ENCODE measurements at regions not wholly inside any gene's neighbourhood (a gene's known extent, or its start where the extent isn't known, plus 50 kb on each side); places are given as distances from the start of the nearest gene placed in this dataset.

DNA sequence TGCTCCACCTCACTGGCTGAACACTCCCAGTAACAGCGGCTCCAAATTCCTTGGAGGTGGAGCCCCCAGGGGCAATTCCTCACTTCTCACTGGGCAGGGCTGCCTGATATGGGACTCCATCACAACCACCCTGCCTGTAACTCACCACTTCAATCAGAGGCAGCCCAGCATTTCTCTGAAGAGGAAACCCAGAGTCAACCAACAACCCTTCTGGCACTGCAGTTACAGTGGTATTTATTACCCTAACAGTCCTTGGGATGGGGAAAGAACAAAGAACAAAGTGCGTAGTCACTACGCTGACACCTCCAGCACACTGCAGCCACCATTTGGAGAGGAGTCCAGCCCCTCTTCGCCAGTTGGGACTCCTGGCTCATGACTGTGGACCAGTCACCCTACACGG is 85.7 kb upstream of the GALNT13 start:
- Histone ChIP-seq H4K20me1 (ENCODE audit: control insufficient read depth, insufficient read depth, insufficient read length) (no peaks in the 10 kb centered on the region), H3K9me3 (ENCODE audit: control insufficient read depth, low read depth, low read length) (no peaks in the 10 kb centered on the region), H2BK120ac (ENCODE audit: low read depth, low read length, poor library complexity, severe bottlenecking) (no peak overlapping the region), H3K27me3 (ENCODE audit: insufficient read depth, low read length) (no peaks in the 10 kb centered on the region), H4K8ac (replicated peaks; ENCODE audit: insufficient read length, low read depth, low read length) (no peak overlapping the region), H2BK20ac (ENCODE audit: low read depth, low read length, poor library complexity, severe bottlenecking) (no peak overlapping the region), H3K79me1 (ENCODE audit: insufficient read depth, low read depth, low read length, poor library complexity, severe bottlenecking) (no peaks in the 10 kb centered on the region), H2BK5ac (ENCODE audit: insufficient read length, low read length) (no peak overlapping the region), H4K91ac (ENCODE audit: insufficient read length, low read depth, low read length) (no peak overlapping the region), H3K14ac (ENCODE audit: insufficient read depth, low read length) (no peak overlapping the region), H3K9ac (ENCODE audit: extremely low read depth, insufficient read length, low read length) (no peak overlapping the region), H3K4me2 (ENCODE audit: insufficient read depth, insufficient read length, low read length) (no peak overlapping the region), H3K27ac (ENCODE audit: insufficient read length, low read depth, low read length) (no peak overlapping the region), H3K4me1 (ENCODE audit: insufficient read depth, low read length) (no peaks in the 10 kb centered on the region), H2AK5ac (ENCODE audit: insufficient read length, low read length) (no peak overlapping the region), H3K56ac (ENCODE audit: insufficient read length, low read depth, low read length) (no peak overlapping the region), H3K23me2 (ENCODE audit: insufficient read length, low read depth, low read length, poor library complexity, severe bottlenecking) (no peaks in the 10 kb centered on the region), H3K18ac (ENCODE audit: insufficient read length, low read depth, low read length) (no peak overlapping the region), H3K23ac (ENCODE audit: insufficient read length, low read depth, low read length) (no peak overlapping the region), H3K79me2 (ENCODE audit: insufficient read depth, low read length) (no peaks in the 10 kb centered on the region), H3T11ph (ENCODE audit: low read length) (no peak overlapping the region), H3K4ac (ENCODE audit: low read depth, low read length) (no peak overlapping the region), H4K5ac (ENCODE audit: insufficient read length, low read depth, low read length) (no peak overlapping the region), H2BK15ac (ENCODE audit: low read depth, low read length) (no peak overlapping the region), H2AFZ (ENCODE audit: low read length) (no peak overlapping the region), H2BK12ac (ENCODE audit: insufficient read length, low read depth, low read length) (no peak overlapping the region)
- H3K36me3 Mint-ChIP-seq (ENCODE audit: insufficient read depth in 1 of 3, low read depth in 3 of 3): no peaks in the 10 kb centered on the region; a peak in 1 of 7 replicates
- no peaks in the 10 kb centered on the region for H3K27me3 Mint-ChIP-seq (ENCODE audit: low read depth)
- H3K27ac Mint-ChIP-seq: no peak overlapping the region; a peak in 1 of 7 replicates
- TF ChIP-seq, protein P1, sequence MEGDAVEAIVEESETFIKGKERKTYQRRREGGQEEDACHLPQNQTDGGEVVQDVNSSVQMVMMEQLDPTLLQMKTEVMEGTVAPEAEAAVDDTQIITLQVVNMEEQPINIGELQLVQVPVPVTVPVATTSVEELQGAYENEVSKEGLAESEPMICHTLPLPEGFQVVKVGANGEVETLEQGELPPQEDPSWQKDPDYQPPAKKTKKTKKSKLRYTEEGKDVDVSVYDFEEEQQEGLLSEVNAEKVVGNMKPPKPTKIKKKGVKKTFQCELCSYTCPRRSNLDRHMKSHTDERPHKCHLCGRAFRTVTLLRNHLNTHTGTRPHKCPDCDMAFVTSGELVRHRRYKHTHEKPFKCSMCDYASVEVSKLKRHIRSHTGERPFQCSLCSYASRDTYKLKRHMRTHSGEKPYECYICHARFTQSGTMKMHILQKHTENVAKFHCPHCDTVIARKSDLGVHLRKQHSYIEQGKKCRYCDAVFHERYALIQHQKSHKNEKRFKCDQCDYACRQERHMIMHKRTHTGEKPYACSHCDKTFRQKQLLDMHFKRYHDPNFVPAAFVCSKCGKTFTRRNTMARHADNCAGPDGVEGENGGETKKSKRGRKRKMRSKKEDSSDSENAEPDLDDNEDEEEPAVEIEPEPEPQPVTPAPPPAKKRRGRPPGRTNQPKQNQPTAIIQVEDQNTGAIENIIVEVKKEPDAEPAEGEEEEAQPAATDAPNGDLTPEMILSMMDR (conservative IDR thresholded peaks at IDR 0.05): no peak
- peaks cover 0 to 1% of the 10 kb centered on the region in 2 experiments; a peak in 2 of 5 replicates for H3K9me3 Mint-ChIP-seq
- WGBS (ENCODE audit: extremely low coverage, insufficient read length, low lambda C conversion rate): no CpG with 5 or more reads among the region's 5 CpGs
- H3K4me1 Mint-ChIP-seq: peaks cover 10 to 14% of the 10 kb centered on the region in 2 experiments
- DNase-seq: no peak
- no peak overlapping the region for H3K4me3 Mint-ChIP-seq
